Panc1 (cell line): ENCODE measurements at regions not wholly inside any gene's neighbourhood (a gene's known extent, or its start where the extent isn't known, plus 50 kb on each side); places are given as distances from the start of the nearest gene placed in this dataset.

Experiments
- REST ChIP-seq, 2 experiments: IDR thresholded peaks; 2 replicates each; pipeline ENCODE4 v1.6.1; 2011 to 2012; ENCODE audit warnings: low read depth in 2 of 2, control low read depth in 1 of 2, low read length in 1 of 2, mild to moderate bottlenecking in 1 of 2, moderate library complexity in 1 of 2; ENCODE audit not compliant: insufficient read depth in 1 of 2
- TF ChIP-seq, protein P1 (sequence below): fragments of 450-650 bp; IDR thresholded peaks from 2 replicates; pipeline ENCODE4 v1.5.1; 2017; ENCODE audit warnings: mild to moderate bottlenecking

GRCh38 chr3:22962244-22962643, 240.9 kb upstream of the UBE2E2 start:
- TF ChIP-seq, protein P1, sequence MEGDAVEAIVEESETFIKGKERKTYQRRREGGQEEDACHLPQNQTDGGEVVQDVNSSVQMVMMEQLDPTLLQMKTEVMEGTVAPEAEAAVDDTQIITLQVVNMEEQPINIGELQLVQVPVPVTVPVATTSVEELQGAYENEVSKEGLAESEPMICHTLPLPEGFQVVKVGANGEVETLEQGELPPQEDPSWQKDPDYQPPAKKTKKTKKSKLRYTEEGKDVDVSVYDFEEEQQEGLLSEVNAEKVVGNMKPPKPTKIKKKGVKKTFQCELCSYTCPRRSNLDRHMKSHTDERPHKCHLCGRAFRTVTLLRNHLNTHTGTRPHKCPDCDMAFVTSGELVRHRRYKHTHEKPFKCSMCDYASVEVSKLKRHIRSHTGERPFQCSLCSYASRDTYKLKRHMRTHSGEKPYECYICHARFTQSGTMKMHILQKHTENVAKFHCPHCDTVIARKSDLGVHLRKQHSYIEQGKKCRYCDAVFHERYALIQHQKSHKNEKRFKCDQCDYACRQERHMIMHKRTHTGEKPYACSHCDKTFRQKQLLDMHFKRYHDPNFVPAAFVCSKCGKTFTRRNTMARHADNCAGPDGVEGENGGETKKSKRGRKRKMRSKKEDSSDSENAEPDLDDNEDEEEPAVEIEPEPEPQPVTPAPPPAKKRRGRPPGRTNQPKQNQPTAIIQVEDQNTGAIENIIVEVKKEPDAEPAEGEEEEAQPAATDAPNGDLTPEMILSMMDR: no peak
- TF ChIP-seq REST (IDR thresholded peaks at IDR 0.05; ENCODE audit: insufficient read depth in 1 of 2, low read depth in 2 of 2, low read length in 1 of 2): no peak
